Liver (tissue), 3 donors: ENCODE measurements at regions not wholly inside any gene's neighbourhood (a gene's known extent, or its start where the extent isn't known, plus 50 kb on each side); places are given as distances from the start of the nearest gene placed in this dataset.

Source experiments
- GABPA ChIP-seq, 2 donors: IDR thresholded peaks in 1 of 2; conservative IDR thresholded peaks in 1 of 2; 2 replicates each; pipeline ENCODE4 v1.6.1; 2016; ENCODE audit warnings: antibody characterized with exemption in 2 of 2, mild to moderate bottlenecking in 1 of 2, moderate library complexity in 1 of 2
- JUND ChIP-seq, 2 donors: IDR thresholded peaks; 2 replicates each; pipeline ENCODE4 v1.6.1; 2016; ENCODE audit warnings: antibody characterized with exemption in 2 of 2
- MAX ChIP-seq: IDR thresholded peaks from 2 replicates; pipeline ENCODE4 v1.6.1; 2016; ENCODE audit warnings: antibody characterized with exemption
- REST ChIP-seq: IDR thresholded peaks from 2 replicates; pipeline ENCODE4 v1.6.1; 2016; ENCODE audit warnings: antibody characterized with exemption, mild to moderate bottlenecking
- TAF1 ChIP-seq: conservative IDR thresholded peaks from 2 replicates; pipeline ENCODE4 v1.6.1; 2016; ENCODE audit warnings: antibody characterized with exemption, mild to moderate bottlenecking
- YY1 ChIP-seq: IDR thresholded peaks from 2 replicates; pipeline ENCODE4 v1.6.1; 2016; ENCODE audit warnings: antibody characterized with exemption, mild to moderate bottlenecking
- ZBTB33 ChIP-seq: IDR thresholded peaks from 2 replicates; pipeline ENCODE4 v1.6.1; 2016; ENCODE audit warnings: antibody characterized with exemption
- TF ChIP-seq, protein P1 (sequence below): fragments of 150-350 bp; IDR thresholded peaks from 2 replicates; pipeline ENCODE4 v1.5.1; 2017; ENCODE audit warnings: improper control_type of control experiment, low read depth, low read length; ENCODE audit not compliant: missing input control
- TF ChIP-seq, protein P2 (sequence below): IDR thresholded peaks from 2 replicates; pipeline ENCODE4 v1.6.1; 2016; ENCODE audit warnings: antibody characterized with exemption
- donor health status: healthy.
- donor health status: healthy.

GRCh38 chr15:93759629-93760028, 471.7 kb upstream of the MCTP2 start:
- no peak for TF ChIP-seq REST
- TF ChIP-seq, protein P1, sequence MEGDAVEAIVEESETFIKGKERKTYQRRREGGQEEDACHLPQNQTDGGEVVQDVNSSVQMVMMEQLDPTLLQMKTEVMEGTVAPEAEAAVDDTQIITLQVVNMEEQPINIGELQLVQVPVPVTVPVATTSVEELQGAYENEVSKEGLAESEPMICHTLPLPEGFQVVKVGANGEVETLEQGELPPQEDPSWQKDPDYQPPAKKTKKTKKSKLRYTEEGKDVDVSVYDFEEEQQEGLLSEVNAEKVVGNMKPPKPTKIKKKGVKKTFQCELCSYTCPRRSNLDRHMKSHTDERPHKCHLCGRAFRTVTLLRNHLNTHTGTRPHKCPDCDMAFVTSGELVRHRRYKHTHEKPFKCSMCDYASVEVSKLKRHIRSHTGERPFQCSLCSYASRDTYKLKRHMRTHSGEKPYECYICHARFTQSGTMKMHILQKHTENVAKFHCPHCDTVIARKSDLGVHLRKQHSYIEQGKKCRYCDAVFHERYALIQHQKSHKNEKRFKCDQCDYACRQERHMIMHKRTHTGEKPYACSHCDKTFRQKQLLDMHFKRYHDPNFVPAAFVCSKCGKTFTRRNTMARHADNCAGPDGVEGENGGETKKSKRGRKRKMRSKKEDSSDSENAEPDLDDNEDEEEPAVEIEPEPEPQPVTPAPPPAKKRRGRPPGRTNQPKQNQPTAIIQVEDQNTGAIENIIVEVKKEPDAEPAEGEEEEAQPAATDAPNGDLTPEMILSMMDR = no peak
- TF ChIP-seq GABPA (IDR thresholded peaks at IDR 0.05 in 1 of 2, conservative IDR thresholded peaks at IDR 0.05 in 1 of 2) = no peak
- TF ChIP-seq MAX = no peak
- TF ChIP-seq YY1 = no peak
- no peak for TF ChIP-seq TAF1
- no peak for TF ChIP-seq ZBTB33
- TF ChIP-seq, protein P2, sequence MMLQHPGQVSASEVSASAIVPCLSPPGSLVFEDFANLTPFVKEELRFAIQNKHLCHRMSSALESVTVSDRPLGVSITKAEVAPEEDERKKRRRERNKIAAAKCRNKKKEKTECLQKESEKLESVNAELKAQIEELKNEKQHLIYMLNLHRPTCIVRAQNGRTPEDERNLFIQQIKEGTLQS = no peak
- no peak for TF ChIP-seq JUND (IDR thresholded peaks at IDR 0.05)
